GM12891 (cell line): ENCODE measurements at regions not wholly inside any gene's neighbourhood (a gene's known extent, or its start where the extent isn't known, plus 50 kb on each side); places are given as distances from the start of the nearest gene placed in this dataset.

Experiments
- POLR2A ChIP-seq: IDR thresholded peaks from 2 replicates; pipeline ENCODE4 v1.6.1; 2011; ENCODE audit warnings: low read depth, low read length, control low read depth
- POLR2AphosphoS5 ChIP-seq: IDR thresholded peaks from 2 replicates; pipeline ENCODE4 v1.6.1; 2011; ENCODE audit warnings: low read depth, low read length, control low read depth
- POU2F2 ChIP-seq: IDR thresholded peaks from 2 replicates; pipeline ENCODE4 v1.6.1; 2011; ENCODE audit warnings: low read depth, mild to moderate bottlenecking, control low read depth, low read length, moderate library complexity
- SPI1 ChIP-seq: IDR thresholded peaks from 2 replicates; pipeline ENCODE4 v1.6.1; 2011; ENCODE audit warnings: low read depth, low read length, control low read depth
- TAF1 ChIP-seq: IDR thresholded peaks from 2 replicates; pipeline ENCODE4 v1.6.1; 2011; ENCODE audit warnings: low read depth, low read length, control low read depth

- TF ChIP-seq POLR2AphosphoS5 (no peak), POLR2A (no peak), TAF1 (no peak), POU2F2 (no peak), SPI1 (no peak)
Measured at GRCh38 chr6:71043902-71044301, 87.0 kb upstream of the B3GAT2 start.
